ENCODE measurements at regions not wholly inside any gene's neighbourhood (a gene's known extent, or its start where the extent isn't known, plus 50 kb on each side); places are given as distances from the start of the nearest gene placed in this dataset.

DNA sequence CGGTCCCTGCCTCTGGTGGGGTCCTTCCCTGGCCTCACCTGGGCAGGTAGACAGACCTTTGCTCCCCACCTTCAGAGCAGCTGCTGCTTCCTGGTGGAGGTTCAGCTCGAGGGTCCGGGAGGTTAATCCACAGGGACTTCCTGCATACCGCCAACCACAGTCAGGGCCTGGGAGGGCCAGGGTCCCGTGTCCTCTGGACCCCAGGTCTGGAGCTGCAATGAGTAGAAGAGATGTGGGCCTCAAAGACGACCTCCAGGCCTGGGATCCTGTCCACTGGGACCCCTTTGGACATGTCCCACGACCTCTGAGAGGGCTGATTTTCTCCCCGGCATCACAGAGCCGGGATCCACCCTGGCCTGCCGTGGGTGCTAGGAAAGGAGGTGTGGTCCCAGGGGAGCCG lies 223.3 kb upstream of the TCERG1L start:
- DNase-seq (ENCODE audit: low read depth), result no peak
- TF ChIP-seq, protein P1, sequence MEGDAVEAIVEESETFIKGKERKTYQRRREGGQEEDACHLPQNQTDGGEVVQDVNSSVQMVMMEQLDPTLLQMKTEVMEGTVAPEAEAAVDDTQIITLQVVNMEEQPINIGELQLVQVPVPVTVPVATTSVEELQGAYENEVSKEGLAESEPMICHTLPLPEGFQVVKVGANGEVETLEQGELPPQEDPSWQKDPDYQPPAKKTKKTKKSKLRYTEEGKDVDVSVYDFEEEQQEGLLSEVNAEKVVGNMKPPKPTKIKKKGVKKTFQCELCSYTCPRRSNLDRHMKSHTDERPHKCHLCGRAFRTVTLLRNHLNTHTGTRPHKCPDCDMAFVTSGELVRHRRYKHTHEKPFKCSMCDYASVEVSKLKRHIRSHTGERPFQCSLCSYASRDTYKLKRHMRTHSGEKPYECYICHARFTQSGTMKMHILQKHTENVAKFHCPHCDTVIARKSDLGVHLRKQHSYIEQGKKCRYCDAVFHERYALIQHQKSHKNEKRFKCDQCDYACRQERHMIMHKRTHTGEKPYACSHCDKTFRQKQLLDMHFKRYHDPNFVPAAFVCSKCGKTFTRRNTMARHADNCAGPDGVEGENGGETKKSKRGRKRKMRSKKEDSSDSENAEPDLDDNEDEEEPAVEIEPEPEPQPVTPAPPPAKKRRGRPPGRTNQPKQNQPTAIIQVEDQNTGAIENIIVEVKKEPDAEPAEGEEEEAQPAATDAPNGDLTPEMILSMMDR (conservative IDR thresholded peaks at IDR 0.05; ENCODE audit: low read depth, low read length), result no peak
- no peak overlapping the region for H3K4me3 ChIP-seq (ENCODE audit: low read depth, low read length)

DNA sequence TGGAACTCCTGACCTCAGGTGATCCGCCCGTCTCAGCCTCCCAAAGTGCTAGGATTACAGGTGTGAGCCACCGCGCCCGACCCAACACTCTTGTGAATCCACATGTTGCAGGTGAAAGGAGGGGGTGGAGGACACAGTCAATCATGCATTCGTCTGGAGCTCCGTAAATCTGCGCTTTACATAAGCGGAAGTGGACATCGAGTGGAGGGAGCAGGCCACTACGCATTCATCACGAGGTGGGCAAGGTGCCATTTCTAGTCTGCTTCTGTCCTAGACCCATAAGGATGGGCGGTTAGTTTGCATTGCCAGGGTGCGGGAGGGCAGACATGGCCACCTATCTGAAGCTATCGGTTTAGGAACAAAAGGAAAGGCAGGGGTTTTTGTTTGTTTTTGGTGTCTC lies 225.2 kb upstream of the TCERG1L start:
- H3K4me3 ChIP-seq (ENCODE audit: low read depth, low read length), result no peak overlapping the region
- TF ChIP-seq, protein P1 (conservative IDR thresholded peaks at IDR 0.05; ENCODE audit: low read depth, low read length), result no peak
- DNase-seq (ENCODE audit: low read depth), result no peak

DNA sequence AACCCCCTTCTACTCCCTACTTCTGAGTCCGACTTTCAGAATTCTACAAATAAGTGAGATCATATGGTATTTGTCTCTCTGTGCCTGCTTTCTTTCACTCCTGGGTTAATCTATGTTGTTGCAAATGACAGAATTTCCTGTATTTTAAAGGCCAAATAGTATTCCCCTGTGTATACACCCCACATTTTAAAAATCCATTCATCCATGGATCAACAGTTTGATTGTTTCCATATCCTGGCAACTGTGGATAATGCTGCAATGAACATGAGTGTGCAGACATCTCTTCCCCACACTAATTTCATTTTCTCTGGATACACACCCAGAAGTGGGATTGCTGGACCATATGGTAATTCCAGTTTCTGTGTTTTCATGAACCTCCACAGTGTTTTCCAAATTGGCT lies 225.8 kb upstream of the TCERG1L start:
- H3K4me3 ChIP-seq (ENCODE audit: low read depth, low read length), result no peak overlapping the region
- DNase-seq (ENCODE audit: low read depth), result no peak
- TF ChIP-seq, protein P1 (conservative IDR thresholded peaks at IDR 0.05; ENCODE audit: low read depth, low read length), result no peak

DNA sequence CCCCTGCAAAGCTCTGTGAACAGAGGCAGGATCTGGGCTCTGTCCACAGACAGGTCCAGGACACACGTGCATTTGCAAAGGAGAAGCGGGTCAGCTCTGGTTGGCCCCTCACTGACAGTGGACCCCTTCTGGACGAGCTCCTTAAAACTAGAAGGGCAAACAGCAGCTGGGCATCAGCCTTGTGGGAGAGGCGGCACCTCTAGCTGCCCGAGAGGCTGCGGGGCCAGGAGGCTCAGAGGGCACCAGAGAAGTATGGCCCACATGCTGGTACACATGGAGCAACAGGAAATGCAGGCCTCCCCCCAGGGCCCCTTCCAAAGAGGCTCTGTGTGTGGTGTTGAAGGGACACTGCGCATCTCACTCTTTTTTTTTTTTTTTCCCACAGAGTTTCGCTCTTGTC lies 233.0 kb upstream of the TCERG1L start:
- TF ChIP-seq, protein P1 (conservative IDR thresholded peaks at IDR 0.05; ENCODE audit: low read depth, low read length), result no peak
- no peak for DNase-seq (ENCODE audit: low read depth)
- no peak overlapping the region for H3K4me3 ChIP-seq (ENCODE audit: low read depth, low read length)

DNA sequence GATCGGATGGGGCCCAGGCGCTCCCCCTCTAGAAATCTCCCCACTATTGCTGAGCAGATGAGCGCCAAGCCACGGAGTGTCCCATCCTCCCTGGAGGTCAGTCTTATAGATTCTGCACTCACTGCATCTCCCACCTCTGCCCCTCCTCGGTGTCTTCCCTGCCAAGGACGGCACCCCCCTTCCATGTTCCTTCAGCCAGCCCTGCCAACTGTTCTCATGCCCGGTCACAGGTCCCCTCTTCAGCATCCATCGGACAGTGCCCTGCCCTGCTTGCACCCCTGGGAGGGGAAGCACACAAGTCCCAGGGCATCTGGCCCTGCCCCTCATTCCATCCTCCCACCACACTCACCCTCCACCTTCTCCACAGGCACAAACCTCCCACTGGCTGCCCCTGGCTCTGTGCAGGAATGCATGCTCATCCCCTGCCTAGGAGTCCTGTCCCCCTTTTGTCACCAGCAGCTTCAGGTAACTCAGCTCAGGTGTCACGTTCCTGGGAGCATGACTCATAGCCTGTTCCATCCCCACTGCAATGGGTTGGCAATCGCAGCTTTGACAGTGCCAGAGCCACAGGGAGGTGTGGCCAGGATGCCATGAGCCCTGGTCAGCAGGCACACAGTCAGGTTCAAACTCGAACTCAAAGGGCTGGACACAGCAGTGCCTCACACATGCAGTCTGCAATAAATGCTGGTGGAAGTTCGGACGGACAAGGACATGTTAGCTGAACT lies 234.7 kb upstream of the TCERG1L start:
- TF ChIP-seq, protein P1 (conservative IDR thresholded peaks at IDR 0.05; ENCODE audit: low read depth, low read length), result no peak
- DNase-seq (ENCODE audit: low read depth), result no peak
- H3K4me3 ChIP-seq (ENCODE audit: low read depth, low read length), result no peak overlapping the region

DNA sequence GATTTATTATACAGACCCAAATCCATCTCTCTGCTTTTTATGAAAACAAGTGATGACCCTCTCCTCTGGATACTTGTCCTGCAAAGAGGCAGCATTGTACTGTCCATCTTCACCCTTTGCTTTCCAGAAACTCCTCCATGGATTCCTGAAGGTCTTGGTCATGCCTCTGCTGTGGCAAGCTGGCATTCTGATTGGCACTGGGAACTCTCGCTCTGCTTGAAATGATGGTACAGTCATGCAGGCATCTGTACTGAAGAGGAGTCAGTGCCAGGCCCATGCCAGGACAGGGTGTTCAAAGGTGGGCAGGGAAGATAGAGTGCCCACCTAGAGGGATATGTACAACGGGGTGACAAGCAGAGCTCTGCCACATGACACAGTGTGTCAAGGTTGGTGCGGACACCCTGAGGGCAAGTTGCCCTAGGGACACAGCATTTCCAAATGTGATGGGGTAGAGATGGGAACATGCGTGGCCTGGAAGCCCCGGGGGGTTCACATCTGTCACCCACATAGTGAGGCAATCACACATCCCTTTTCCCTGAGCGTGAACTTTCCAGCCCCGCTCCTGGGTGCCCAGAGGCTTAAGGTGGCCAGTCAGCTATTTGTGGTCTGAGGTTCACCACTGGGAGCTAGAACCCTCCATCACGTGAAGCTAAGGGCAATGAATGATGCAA lies 235.7 kb upstream of the TCERG1L start:
- TF ChIP-seq, protein P1 (conservative IDR thresholded peaks at IDR 0.05; ENCODE audit: low read depth, low read length), result no peak
- DNase-seq (ENCODE audit: low read depth), result no peak

DNA sequence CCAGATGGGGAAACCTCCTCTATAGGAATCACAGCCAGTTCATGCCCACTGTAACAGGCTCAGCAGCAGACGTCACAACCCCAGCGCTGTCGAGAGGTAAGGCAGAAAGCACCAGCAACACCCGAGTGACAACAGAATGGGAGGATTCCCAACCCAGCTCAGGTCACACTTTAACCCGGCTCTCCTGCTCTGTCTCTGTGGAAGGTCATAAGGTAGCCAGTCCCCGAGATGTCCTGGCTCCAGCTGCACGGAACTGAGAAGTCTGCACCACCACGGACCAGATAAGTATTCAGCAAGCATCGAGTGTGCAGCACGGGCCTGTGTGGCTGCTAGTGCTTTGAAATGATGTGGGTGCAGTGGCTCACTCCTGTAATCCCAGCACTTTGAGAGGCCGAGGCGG lies 236.7 kb upstream of the TCERG1L start:
- DNase-seq (ENCODE audit: low read depth), result no peak
- TF ChIP-seq, protein P1 (conservative IDR thresholded peaks at IDR 0.05; ENCODE audit: low read depth, low read length), result no peak
- no peak overlapping the region for H3K4me3 ChIP-seq (ENCODE audit: low read depth, low read length)

More for the DNA sequence above, 235.7 kb upstream of the TCERG1L start:
- H3K4me3 ChIP-seq (ENCODE audit: low read depth, low read length), result no peak overlapping the region

Measured in epithelial cell of proximal tubule (primary cell).